Activated CD8-positive, alpha-beta memory T cell treated with anti-CD3 and anti-CD28 coated beads for 4 hours (primary cell): ENCODE measurements at regions not wholly inside any gene's neighbourhood (a gene's known extent, or its start where the extent isn't known, plus 50 kb on each side); places are given as distances from the start of the nearest gene placed in this dataset.
"Not testable (repeated sequence)": the region's sequence is repeated elsewhere in the genome, so short reads cannot be mapped to it uniquely, and the experiment has no call there.

Source experiments
- DNase-seq, 2 donors: peaks; one replicate each; pipeline ENCODE4 v3.0.0-alpha.2; 2020; ENCODE audit warnings: low read depth in 2 of 2

DNA sequence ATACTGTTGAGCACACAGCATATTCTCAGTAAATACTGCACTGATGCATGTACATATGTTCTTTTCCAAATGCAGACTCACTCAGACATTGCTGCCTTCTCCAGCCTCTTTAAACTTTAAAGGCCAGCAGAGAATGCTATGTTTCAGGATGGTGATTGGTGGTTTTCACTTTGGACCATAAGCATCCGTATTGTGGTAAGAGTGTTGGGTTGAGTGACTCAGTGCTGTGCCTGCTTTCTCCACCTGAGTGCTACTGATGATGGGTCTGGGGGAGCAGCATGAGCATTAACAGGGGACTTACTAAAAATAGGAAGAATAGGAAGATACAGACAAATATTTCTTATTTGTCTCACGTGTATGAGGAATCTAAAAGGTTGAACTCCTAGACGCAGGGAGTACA is 56.3 kb upstream of the ZNF92 start:
- DNase-seq, result no peak

GRCh38 chr7:65310761-65311160 is 62.9 kb upstream of the ZNF92 start:
- DNase-seq, result no peak

DNA sequence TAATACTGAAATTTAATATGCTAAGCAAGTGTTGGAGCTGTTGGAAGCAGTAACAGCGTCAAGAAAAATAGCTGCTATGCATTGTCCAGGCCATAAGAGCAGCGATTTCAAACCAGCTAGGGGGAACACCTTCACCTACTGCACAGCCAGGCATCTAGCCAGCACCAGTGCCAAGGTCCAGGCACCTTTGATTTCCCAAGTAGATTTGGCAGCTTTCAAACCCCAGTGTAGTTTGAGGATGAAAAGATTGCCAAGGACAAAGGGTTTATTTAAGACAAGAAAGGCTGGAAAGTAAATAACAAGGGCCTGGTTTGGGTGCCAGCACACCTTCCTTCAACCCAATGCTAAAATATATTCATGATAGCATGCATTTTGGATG is 65.4 kb upstream of the ZNF92 start:
- no peak for DNase-seq

GRCh38 chr7:65307651-65308299 is 65.9 kb upstream of the ZNF92 start:
- DNase-seq, result peak; percentile 8 to 13

GRCh38 chr7:65304175-65304574 is 69.5 kb upstream of the ZNF92 start:
- no peak for DNase-seq

DNA sequence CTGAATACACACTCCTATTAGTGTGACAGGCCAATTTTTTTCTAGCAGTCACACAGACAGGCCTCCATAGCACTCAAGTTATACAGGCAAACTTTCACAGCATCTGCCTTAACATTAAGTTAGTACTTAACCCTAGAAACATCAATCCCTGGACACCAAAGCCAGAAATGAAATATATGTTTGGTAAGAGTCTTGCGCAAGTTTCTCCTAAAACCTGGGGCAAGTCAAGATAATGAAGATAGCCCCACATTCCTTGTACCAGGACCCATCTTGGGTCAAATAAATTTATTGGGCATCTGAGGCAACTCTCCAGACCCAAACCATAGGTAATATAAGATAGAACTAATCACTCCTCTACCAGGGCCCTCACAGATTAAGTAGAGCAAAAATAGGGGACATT is 70.8 kb upstream of the ZNF92 start:
- no peak for DNase-seq

GRCh38 chr7:65301007-65301406 is 72.6 kb upstream of the ZNF92 start:
- no peak for DNase-seq

- no peak for DNase-seq
These were observed 78.2 kb upstream of the ZNF92 start for GRCh38 chr7:65295409-65295808.

GRCh38 chr7:65290340-65290739 is 83.3 kb upstream of the ZNF92 start:
- not testable (repeated sequence) for DNase-seq

- no peak for DNase-seq
These were observed 86.6 kb upstream of the ZNF92 start for GRCh38 chr7:65287023-65287422.

DNA sequence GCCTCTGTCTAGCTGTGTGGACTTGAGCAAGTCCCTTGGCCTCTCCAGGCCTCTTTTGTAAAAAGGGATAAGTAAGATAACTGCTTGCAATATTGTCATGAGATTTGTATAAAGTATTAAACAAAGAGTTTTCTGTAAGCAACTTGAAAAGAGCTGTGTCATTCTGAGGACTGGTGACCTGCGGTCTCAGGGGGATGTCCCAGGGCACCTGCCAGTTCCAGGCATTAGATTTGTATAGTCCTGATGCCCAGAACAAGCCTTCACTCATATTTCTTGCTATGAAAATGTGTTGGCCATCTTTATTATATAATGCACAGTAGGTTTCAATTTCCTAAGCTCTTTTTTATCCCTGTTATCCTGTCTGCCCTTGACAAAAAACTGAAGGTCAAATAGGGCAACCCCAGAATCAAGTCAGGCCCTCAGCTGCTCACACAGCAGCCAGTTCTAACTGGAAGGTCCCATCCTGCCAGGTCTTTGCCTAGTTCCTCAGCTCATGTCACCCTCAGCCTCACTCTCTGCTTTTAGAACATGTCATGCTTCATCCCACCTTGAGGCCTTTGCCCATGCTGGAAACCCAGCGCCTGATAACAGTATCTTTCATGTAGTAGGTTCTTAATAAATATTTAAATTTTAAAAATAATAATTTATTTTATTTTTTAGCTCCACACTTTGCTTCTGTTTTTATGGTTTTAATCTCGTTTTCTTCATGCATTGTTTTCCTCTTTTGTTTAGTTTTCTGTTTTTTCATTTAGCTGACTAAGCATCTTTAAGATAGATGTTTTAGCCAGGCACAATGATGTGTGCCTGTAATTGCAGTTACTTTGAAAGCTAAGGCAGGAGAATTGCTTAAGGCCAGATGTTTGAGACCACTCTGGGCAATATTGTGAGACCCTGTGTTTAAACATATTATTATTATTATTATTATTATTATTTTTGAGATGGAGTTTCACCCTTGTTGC is 87.5 kb upstream of the ZNF92 start:
- DNase-seq, result no peak

- DNase-seq, result not testable (repeated sequence)
These were observed 88.4 kb upstream of the ZNF92 start for GRCh38 chr7:65285241-65285640.

DNA sequence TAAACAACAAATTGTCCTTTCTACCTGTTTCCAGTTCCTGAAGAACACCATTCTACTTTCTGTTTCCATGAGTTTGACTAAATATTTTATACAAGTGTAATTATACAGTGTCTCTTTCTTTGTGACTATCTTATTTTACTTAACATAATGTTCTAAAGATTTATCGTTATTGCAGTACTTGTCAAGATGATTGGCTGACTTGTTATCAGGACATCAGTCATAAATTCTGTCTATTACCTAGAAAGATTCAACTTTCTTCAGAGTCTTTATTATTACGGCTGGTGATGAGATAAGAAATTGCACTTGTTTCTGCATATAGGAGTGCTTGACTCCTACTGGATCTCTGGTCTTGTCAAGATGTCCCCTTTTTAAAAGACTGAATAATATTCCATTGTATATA is 93.9 kb upstream of the ZNF92 start:
- DNase-seq, result no peak

- no peak for DNase-seq
These were observed 96.8 kb upstream of the ZNF92 start for GRCh38 chr7:65276822-65277221.

- not testable (repeated sequence) for DNase-seq
These were observed 102.2 kb upstream of the ZNF92 start for GRCh38 chr7:65271502-65271901.

- DNase-seq, result no peak
These were observed 104.4 kb upstream of the ZNF92 start for GRCh38 chr7:65269150-65269856.

GRCh38 chr7:65268782-65269149 is 104.9 kb upstream of the ZNF92 start:
- DNase-seq, result no peak

DNA sequence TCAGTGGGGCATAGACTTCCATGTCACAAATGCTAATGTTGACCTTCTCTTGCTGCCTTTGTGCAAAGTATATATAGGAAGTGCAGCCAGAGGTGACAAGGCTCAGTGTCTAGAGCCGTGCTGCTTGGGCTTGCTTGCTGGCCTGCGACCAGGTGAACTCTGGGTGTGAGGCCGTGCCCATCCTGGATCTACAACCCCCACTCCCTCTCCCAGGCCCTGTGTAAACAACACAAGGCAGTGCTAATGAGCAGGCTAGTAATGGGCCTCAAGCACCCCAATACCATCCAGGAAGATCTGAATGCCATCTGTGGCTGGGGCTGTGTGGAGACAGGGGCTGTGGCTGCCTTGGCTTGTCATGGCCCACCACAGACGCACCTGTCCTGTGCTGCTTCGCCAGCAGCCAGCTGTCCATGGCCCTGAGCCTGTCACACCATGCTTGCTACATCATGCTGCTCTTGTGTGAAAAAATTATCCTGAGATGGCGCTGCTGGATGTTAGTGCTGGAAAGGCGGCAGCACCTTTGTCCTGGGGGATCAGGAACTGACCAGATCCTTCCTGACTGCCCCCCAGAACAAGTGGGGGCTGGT is 107.6 kb upstream of the ZNF92 start:
- DNase-seq, result no peak

GRCh38 chr7:65264258-65264657 is 109.4 kb upstream of the ZNF92 start:
- DNase-seq, result no peak

DNA sequence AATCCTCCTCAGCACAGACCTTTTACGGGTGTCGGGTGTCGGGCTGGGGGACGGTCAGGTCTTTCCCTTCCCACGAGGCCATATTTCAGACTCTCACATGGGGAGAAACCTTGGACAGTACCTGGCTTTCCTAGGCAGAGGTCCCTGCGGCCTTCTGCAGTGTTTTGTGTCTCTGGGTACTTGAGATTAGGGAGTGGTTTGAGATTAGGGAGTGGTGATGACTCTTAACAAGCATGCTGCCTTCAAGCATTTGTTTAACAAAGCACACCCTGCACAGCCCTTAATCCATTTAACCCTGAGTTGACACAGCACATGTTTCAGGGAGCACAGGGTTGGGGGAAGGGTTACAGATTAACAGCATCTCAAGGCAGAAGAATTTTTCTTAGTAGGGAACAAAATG is 113.0 kb upstream of the ZNF92 start:
- DNase-seq, result not testable (repeated sequence)

GRCh38 chr7:65259864-65260525 is 113.7 kb upstream of the ZNF92 start:
- not testable (repeated sequence) for DNase-seq

DNA sequence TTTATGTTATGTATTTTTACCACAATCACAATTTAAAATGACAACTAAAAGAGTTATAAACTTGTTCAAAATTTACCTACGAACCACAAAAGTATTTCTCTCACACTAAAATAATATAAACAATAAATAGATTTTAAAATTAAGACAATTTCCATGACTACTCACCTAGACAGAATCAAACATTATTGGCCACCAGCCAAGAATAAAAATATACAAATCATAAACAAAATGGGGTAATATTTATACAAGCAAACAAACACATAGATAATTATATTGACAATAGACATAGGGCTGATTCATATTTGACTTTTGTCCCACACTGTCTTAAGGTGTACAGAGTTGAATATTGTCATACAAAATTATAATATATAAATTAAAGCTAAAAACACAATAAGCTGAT is 119.6 kb upstream of the ZNF92 start:
- no peak for DNase-seq
